Activated CD4-positive, alpha-beta T cell treated with anti-CD3 and anti-CD28 coated beads, Interleukin-2, Interleukin-4, amounts not matched to agents 100 ng/mL and 50 ng/mL, durations not matched to agents 16 hours and 8 hours (primary cell): ENCODE measurements at regions not wholly inside any gene's neighbourhood (a gene's known extent, or its start where the extent isn't known, plus 50 kb on each side); places are given as distances from the start of the nearest gene placed in this dataset.

Experiments used
- DNase-seq: peaks from one replicate; pipeline ENCODE4 v3.0.0-alpha.2; 2020; ENCODE audit warnings: low spot score

DNA sequence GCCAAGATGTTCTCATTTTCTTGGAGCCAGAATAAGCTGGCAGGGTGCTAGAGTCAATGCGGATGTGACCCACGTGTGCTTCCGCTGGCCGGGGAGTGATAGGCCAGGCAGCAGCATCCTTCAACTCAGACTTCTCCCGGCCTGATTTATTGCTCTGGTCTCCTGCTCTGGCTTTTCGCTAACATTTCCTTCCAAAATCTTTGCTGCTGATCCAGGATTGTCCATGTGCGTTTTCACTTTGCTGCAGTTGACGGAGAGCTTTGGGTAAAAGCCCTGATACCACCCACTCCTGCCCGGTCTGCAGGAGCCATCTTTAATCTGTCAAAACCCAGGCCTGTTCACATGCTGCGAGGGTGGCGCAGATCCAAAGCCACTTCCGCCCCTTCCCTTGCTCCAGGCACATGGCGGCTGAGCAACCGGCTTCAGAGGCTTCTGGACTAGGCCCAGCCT, 106.8 kb downstream of the CYP26A1 start:
- DNase-seq = no peak

- DNase-seq = no peak
Observed at GRCh38 chr10:93181271-93182048, 107.8 kb downstream of the CYP26A1 start.

- DNase-seq = no peak
Observed at GRCh38 chr10:93182049-93182327, 108.3 kb downstream of the CYP26A1 start.

DNA sequence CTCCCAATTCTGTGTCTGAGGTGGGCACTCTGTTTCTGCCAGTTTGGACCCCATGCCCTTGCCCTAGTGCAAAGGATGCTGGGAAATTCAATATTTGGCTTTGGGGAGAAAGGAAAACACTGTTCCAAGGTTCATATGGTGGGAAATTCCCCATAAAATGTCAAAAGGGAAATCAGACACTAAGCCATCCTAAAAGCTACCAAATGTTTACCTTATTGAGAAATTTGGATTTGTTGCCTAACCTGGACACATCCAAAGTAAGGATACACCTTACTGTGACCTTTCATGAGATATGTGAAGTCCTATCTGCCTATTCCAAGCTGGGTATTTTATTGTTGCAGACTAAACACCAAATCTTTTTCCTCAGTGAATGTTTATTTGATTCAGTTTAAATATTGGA, 109.1 kb downstream of the CYP26A1 start:
- DNase-seq = no peak

GRCh38 chr10:93186653-93187052, 113.0 kb downstream of the CYP26A1 start:
- DNase-seq = no peak

GRCh38 chr10:93189944-93190343, 116.3 kb downstream of the CYP26A1 start:
- no peak for DNase-seq

DNA sequence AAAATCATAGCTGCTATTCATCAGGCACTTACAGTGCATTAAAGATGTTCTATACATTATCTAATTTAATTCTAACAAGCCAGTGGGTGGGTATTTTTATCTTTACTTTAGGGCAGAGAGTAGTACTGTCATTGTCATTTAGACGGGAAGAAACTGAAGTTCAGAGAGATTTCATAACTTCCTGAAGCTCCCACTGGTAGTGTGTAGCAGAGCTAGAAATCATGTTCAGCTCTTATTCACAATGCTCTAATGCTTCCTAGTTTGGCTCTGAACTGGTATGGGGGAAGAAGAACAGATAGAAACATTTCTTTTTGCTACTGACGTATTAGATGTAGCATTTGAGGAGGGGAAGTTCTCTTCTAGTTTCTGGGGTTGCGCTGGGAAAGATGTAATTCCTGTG, 116.7 kb downstream of the CYP26A1 start:
- no peak for DNase-seq

DNA sequence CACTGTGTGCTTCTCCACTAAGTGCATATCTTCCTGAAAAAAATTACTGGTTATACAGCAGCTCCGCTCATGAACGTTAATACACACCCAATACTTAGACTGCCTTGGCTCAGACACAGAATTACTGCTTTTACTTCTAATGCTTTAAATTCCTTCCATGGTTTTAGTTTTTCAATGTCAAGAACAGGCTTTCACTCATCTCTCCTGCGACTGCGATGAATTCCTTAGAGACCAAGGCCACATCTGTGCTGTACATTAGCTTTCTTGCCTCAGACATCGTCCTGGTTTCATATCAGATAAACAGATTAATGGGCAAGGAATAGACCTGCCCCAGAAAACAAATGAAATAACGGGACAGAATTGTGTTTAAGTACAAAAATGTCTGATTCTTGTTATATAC, 120.2 kb downstream of the CYP26A1 start:
- no peak for DNase-seq

GRCh38 chr10:93198401-93199131, 124.9 kb downstream of the CYP26A1 start:
- DNase-seq = no peak

- no peak for DNase-seq
Observed at GRCh38 chr10:93199191-93199751, 125.6 kb downstream of the CYP26A1 start.

GRCh38 chr10:93204494-93205485, 131.1 kb downstream of the CYP26A1 start:
- no peak for DNase-seq

GRCh38 chr10:93206652-93207051, 133.0 kb downstream of the CYP26A1 start:
- no peak for DNase-seq

DNA sequence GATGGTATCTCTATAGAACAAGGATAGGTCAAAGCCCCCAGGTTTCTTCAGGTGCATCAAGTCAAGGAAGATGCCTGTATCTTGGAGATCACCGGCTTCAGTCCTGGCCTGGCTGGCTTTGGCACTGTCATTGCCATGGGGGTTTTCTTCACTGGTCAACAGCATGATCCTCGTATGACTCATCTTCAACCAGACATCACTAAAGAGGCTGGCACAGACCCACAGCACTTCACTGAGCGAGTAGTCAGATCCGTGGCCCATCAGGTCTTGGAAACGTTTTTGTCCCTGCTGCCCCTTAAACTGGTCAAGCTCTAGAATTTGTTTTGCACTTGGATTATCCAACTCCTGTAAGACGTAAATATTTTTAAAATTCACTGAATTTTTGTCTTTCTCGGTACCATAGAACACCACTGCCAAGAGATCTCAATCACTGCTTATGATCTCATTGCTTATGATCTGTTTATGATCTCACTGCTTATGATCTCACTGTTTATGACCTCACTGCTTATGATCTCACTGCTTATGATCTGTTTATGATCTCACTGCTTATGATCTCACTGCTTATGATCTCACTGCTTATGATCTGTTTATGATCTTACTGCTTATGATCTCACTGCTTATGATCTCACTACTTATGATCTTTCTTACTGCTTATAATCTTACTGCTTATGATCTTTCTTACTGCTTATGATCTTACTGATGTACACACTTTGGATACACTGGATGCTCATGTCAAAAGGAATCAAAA, 135.2 kb downstream of the CYP26A1 start:
- no peak for DNase-seq

DNA sequence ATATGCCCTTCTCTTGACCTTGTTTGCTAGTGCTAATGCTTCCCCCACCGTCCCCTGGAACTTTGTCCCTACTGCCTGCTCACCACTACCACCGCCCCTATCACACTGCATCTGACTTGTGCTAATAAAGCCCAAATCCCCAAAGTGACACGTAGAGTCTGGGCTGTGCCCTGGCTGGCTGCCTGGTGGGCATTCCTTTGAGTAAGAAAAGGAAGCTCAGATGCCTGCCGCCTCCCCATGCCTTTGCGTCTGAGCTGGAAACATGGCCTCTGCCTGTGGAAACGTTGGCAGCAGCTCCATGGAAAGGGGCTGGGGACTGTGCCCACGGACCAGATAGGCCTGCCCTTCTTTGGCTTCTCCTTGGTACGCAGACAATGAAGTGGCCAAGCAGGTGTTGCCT, 138.3 kb downstream of the CYP26A1 start:
- DNase-seq = no peak

GRCh38 chr10:93215312-93215711, 141.6 kb downstream of the CYP26A1 start:
- no peak for DNase-seq

GRCh38 chr10:93216341-93216985, 142.8 kb downstream of the CYP26A1 start:
- DNase-seq = no peak

DNA sequence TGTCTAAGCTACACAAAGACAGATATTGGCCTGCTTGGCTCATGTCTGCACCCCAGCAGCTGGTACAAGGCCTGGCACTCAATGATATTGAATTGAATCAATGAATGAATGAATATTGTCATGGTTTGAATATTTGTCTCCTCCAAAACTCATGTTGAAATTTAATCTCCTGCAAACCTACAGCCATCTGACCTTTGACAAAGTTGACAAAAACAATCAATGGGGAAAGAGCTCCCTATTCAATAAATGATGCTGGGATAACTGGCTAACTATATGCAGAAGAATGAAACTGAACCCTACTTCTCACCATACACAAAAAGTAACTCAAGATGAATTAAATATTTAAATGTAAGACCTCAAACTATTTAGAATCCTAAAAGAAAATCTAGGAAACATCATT, 144.7 kb downstream of the CYP26A1 start:
- no peak for DNase-seq

DNA sequence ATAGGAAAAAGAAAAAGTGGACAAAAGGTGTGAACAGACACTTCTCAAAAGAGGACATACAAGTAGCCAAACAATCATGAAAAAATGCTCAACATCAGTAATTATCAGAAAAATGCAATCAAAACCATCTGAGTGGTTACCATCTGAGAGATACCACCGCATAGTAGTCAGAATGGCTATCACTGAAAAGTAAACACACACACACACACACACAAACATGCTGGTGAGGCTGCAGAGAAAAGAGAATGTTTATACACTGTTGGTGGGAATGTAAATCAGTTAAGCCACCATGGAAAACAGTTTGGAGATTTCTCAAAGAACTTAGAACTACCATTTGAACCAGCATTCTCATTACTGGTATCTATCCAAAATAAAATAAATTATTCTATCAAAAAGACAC, 145.7 kb downstream of the CYP26A1 start:
- DNase-seq = no peak

DNA sequence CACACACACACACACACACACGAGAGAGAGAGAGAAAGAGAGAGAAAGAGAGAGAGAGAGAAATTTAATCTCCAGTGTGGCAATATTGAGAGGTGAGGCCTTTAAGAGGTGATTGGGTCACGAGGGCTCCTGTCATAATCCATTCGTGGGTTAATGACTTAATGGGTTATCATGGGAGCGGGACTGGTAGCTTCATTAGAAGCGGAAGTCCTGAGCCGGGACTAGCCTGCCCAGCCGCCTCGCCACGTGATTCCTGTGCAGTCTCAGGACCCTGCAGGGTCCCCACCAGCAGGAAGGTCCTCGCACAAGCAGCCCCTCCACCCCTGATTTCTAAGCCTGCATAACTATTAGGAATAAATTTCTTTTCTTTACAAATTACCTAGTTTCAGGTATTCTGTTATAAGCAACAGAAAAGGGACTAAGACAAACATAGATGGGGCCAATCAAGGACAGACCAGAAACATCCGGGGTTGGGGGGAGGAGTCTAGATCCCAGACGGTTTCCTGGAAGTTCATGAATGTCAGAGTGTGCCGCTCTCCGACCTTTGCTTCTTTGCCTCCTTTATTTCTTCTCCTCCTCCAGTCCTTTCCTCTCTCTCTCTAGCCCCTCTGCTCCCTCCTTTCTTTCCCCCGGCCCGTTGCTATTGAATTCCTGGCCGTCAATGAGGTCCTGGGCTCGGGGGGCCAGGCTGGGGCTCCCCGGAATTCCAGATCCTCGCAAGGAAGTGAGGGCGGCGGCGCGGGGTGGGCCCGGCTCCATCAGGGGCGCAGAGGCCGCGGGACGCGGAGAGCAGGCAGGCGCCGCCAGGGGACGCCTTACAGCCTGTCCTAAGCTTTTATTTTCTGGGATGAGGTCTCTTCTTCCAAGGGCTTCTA, 146.8 kb downstream of the CYP26A1 start:
- no peak for DNase-seq

DNA sequence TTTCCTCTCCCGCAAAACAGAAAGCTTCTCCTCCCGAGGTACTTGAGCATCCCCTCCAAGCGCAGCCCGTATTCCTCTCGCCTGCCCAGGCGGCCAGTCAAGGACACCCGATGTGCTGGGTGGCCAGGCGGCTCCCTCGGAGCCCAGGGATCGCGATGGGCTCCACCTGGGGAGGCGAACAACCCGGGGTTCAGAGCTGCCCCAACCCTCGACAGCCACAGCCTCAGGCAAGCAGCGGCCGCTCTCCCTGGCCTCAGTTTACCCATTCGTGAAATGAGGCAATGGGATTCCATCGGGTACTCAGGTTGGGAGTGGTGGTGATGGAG, 147.4 kb downstream of the CYP26A1 start:
- DNase-seq = no peak
